Brain microvascular endothelial cell (primary cell): ENCODE measurements at regions not wholly inside any gene's neighbourhood (a gene's known extent, or its start where the extent isn't known, plus 50 kb on each side); places are given as distances from the start of the nearest gene placed in this dataset.
"Not testable (repeated sequence)": the region's sequence is repeated elsewhere in the genome, so short reads cannot be mapped to it uniquely, and the experiment has no call there.

Experiments
- DNase-seq: peaks from one replicate; pipeline ENCODE4 v3.0.0-alpha.2; 2020
- H3K27ac ChIP-seq: fragments of 250-450 bp; sonication (Bioruptor Pico); 2 replicates; pipeline ENCODE4 v1.5.1; 2020; ENCODE audit warnings: mild to moderate bottlenecking, moderate library complexity
- H3K27me3 ChIP-seq: fragments of 250-450 bp; sonication (Bioruptor Pico); replicated peaks from 2 replicates; pipeline ENCODE4 v1.5.1; 2020; ENCODE audit warnings: mild to moderate bottlenecking
- H3K36me3 ChIP-seq: fragments of 250-450 bp; sonication (Bioruptor Pico); replicated peaks from 2 replicates; pipeline ENCODE4 v1.5.1; 2020; ENCODE audit warnings: mild to moderate bottlenecking
- H3K4me3 ChIP-seq: 2 replicates; pipeline ENCODE4 v1.5.1; 2011; ENCODE audit warnings: low read depth, mild to moderate bottlenecking, control low read depth, low read length, moderate library complexity
- CTCF ChIP-seq: IDR thresholded peaks from 2 replicates; pipeline ENCODE4 v1.5.1; 2011; ENCODE audit warnings: low read depth, mild to moderate bottlenecking, moderate library complexity, low read length, control low read depth, inconsistent platforms; ENCODE audit errors: missing control alignments
- in situ Hi-C: cut with HindIII; loops from 2 replicates; pipeline ENCODE4 v1.10.0; 2017; ENCODE audit warnings: low sequenced_read_pairs, low pct_ligation_motif_present

GRCh38 chr10:120105492-120105891 is 213.0 kb downstream of the SEC23IP start:
- TF ChIP-seq CTCF, result no peak
- in situ Hi-C loops, result no loop called here

GRCh38 chr10:120108916-120109315 is 216.4 kb downstream of the SEC23IP start:
- no peak for TF ChIP-seq CTCF
- Histone ChIP-seq H3K27ac (no peak overlapping the region), H3K36me3 (no peaks in the 10 kb centered on the region), H3K27me3 (no peaks in the 10 kb centered on the region), H3K4me3 (no peak overlapping the region)
- no peak for DNase-seq
- in situ Hi-C loops, result no loop called here

More at GRCh38 chr10:120105492-120105891, 213.0 kb downstream of the SEC23IP start:
- no peak overlapping the region for H3K4me3 ChIP-seq
- no peak overlapping the region for H3K27ac ChIP-seq
- H3K36me3 ChIP-seq, result no peaks in the 10 kb centered on the region
- no peak for DNase-seq
- no peaks in the 10 kb centered on the region for H3K27me3 ChIP-seq

GRCh38 chr10:120109725-120110124 is 217.2 kb downstream of the SEC23IP start:
- in situ Hi-C loops, H3K27ac ChIP-seq, H3K27me3 ChIP-seq, H3K4me3 ChIP-seq, H3K36me3 ChIP-seq, DNase-seq: not testable (repeated sequence)

GRCh38 chr10:120110196-120110595 is 217.7 kb downstream of the SEC23IP start:
- in situ Hi-C loops, result no loop called here
- no peak for TF ChIP-seq CTCF
- no peak for DNase-seq

GRCh38 chr10:120111628-120112027 is 219.1 kb downstream of the SEC23IP start:
- Histone ChIP-seq H3K36me3 (no peaks in the 10 kb centered on the region), H3K27me3 (no peaks in the 10 kb centered on the region), H3K4me3 (no peak overlapping the region), H3K27ac (no peak overlapping the region)
- TF ChIP-seq CTCF, result no peak
- in situ Hi-C loops, result no loop called here
- DNase-seq, result no peak

More at GRCh38 chr10:120110196-120110595, 217.7 kb downstream of the SEC23IP start:
- Histone ChIP-seq H3K36me3 (no peaks in the 10 kb centered on the region), H3K27me3 (no peaks in the 10 kb centered on the region), H3K27ac (no peak overlapping the region), H3K4me3 (no peak overlapping the region)

GRCh38 chr10:120112809-120113208 is 220.3 kb downstream of the SEC23IP start:
- in situ Hi-C loops, result no loop called here
- H3K27me3 ChIP-seq, result no peaks in the 10 kb centered on the region
- H3K4me3 ChIP-seq, result no peak overlapping the region
- DNase-seq, result no peak
- H3K27ac ChIP-seq, result no peak overlapping the region
- no peak for TF ChIP-seq CTCF
- H3K36me3 ChIP-seq, result no peaks in the 10 kb centered on the region
